HEK293 (cell line): ENCODE measurements at regions not wholly inside any gene's neighbourhood (a gene's known extent, or its start where the extent isn't known, plus 50 kb on each side); places are given as distances from the start of the nearest gene placed in this dataset.

Source experiments
- CTCF ChIA-PET: fragments of 350-600 bp; formaldehyde crosslinking; extraction: SDS; loops from one replicate; lab custom pipeline; 2021; ENCODE audit warnings: antibody characterized with exemption; lab: Yijun Ruan, JAX
- POLR2A ChIA-PET: fragments of 300-600 bp; formaldehyde crosslinking; extraction: SDS; loops from one replicate; lab custom pipeline; 2020; ENCODE audit warnings: antibody characterized with exemption, inconsistent platforms; lab: Yijun Ruan, JAX
- H3K27ac ChIP-seq: fragments of 200-500 bp; sonication (Bioruptor generic); 2 replicates; pipeline ENCODE4 v1.5.1; 2014; ENCODE audit warnings: low read depth, low read length, control low read depth, inconsistent platforms; ENCODE audit errors: extremely low read depth
- H3K36me3 ChIP-seq, 2 experiments: fragments of 200-500 bp in 1 of 2; sonication (Bioruptor generic) in 1 of 2; 1 replicate in 1 of 2; 2 replicates in 1 of 2; pipeline ENCODE4 v1.5.1; 2014 to 2017; ENCODE audit warnings: inconsistent platforms in 2 of 2, low read length in 2 of 2; ENCODE audit not compliant: control insufficient read depth in 2 of 2, insufficient read depth in 1 of 2
- H3K4me1 ChIP-seq: fragments of 200-500 bp; sonication (Bioruptor generic); 2 replicates; pipeline ENCODE4 v1.5.1; 2014; ENCODE audit warnings: mild to moderate bottlenecking, low read length, inconsistent platforms; ENCODE audit not compliant: control insufficient read depth, insufficient read depth
- H3K4me3 ChIP-seq: 2 replicates; pipeline ENCODE4 v1.5.1; 2011; ENCODE audit warnings: low read depth, mild to moderate bottlenecking, control low read depth, low read length, moderate library complexity
- H3K9me3 ChIP-seq: fragments of 200-500 bp; sonication (Bioruptor generic); 2 replicates; pipeline ENCODE4 v1.5.1; 2014; ENCODE audit warnings: low read depth, low read length, inconsistent platforms; ENCODE audit not compliant: control insufficient read depth, insufficient read depth
- KLF1 ChIP-seq: fragments of 450-650 bp; formaldehyde crosslinking; IDR thresholded peaks from 2 replicates; pipeline ENCODE4 v1.5.1; 2016; ENCODE audit warnings: missing biosample characterization, missing genetic modification characterization
- KLF7 ChIP-seq: fragments of 450-650 bp; formaldehyde crosslinking; IDR thresholded peaks from 2 replicates; pipeline ENCODE4 v1.5.1; 2016; ENCODE audit warnings: missing biosample characterization, missing genetic modification characterization, borderline replicate concordance
- KLF8 ChIP-seq: fragments of 450-650 bp; formaldehyde crosslinking; IDR thresholded peaks from 2 replicates; pipeline ENCODE4 v1.5.1; 2016; ENCODE audit warnings: missing biosample characterization, missing genetic modification characterization
- MZF1 ChIP-seq: fragments of 450-650 bp; formaldehyde crosslinking; IDR thresholded peaks from 2 replicates; pipeline ENCODE4 v1.5.1; 2017; ENCODE audit warnings: missing biosample characterization, missing genetic modification characterization, borderline replicate concordance
- RBAK ChIP-seq: fragments of 450-650 bp; formaldehyde crosslinking; IDR thresholded peaks from 2 replicates; pipeline ENCODE4 v1.5.1; 2016; ENCODE audit warnings: missing biosample characterization, missing genetic modification characterization
- SP7 ChIP-seq: fragments of 450-650 bp; formaldehyde crosslinking; IDR thresholded peaks from 2 replicates; pipeline ENCODE4 v1.5.1; 2016; ENCODE audit warnings: missing biosample characterization, missing genetic modification characterization
- TCF7L2 ChIP-seq: IDR thresholded peaks from 2 replicates; pipeline ENCODE4 v1.6.1; 2011; ENCODE audit warnings: low read depth, mild to moderate bottlenecking, inconsistent platforms, low read length, moderate library complexity, borderline replicate concordance
- YY2 ChIP-seq: fragments of 450-650 bp; formaldehyde crosslinking; IDR thresholded peaks from 2 replicates; pipeline ENCODE4 v1.5.1; 2016; ENCODE audit warnings: missing biosample characterization, missing genetic modification characterization
- ZBTB8A ChIP-seq: fragments of 450-650 bp; formaldehyde crosslinking; IDR thresholded peaks from 2 replicates; pipeline ENCODE4 v1.5.1; 2016; ENCODE audit warnings: missing biosample characterization, missing genetic modification characterization
- ZFP41 ChIP-seq: fragments of 450-650 bp; formaldehyde crosslinking; IDR thresholded peaks from 2 replicates; pipeline ENCODE4 v1.5.1; 2016; ENCODE audit warnings: missing biosample characterization, missing genetic modification characterization, borderline replicate concordance
- ZIC2 ChIP-seq: fragments of 450-650 bp; formaldehyde crosslinking; IDR thresholded peaks from 2 replicates; pipeline ENCODE4 v1.5.1; 2016; ENCODE audit warnings: missing biosample characterization, missing genetic modification characterization
- ZNF121 ChIP-seq: fragments of 450-650 bp; formaldehyde crosslinking; IDR thresholded peaks from 2 replicates; pipeline ENCODE4 v1.5.1; 2016; ENCODE audit warnings: missing biosample characterization, missing genetic modification characterization
- ZNF146 ChIP-seq: fragments of 450-650 bp; formaldehyde crosslinking; IDR thresholded peaks from 2 replicates; pipeline ENCODE4 v1.5.1; 2016; ENCODE audit warnings: missing biosample characterization, missing genetic modification characterization
- ZNF174 ChIP-seq: fragments of 450-650 bp; formaldehyde crosslinking; IDR thresholded peaks from 2 replicates; pipeline ENCODE4 v1.5.0; 2017; ENCODE audit warnings: missing biosample characterization, mild to moderate bottlenecking, missing genetic modification characterization
- ZNF19 ChIP-seq: fragments of 450-650 bp; formaldehyde crosslinking; IDR thresholded peaks from 2 replicates; pipeline ENCODE4; 2016; ENCODE audit warnings: missing biosample characterization, missing genetic modification characterization, low read depth
- ZNF266 ChIP-seq: fragments of 450-650 bp; formaldehyde crosslinking; IDR thresholded peaks from 2 replicates; pipeline ENCODE4 v1.5.1; 2016; ENCODE audit warnings: missing biosample characterization, missing genetic modification characterization, low read depth
- ZNF302 ChIP-seq: fragments of 450-650 bp; formaldehyde crosslinking; IDR thresholded peaks from 2 replicates; pipeline ENCODE4 v1.5.1; 2016; ENCODE audit warnings: missing biosample characterization, missing genetic modification characterization, low read depth
- ZNF311 ChIP-seq: fragments of 450-650 bp; formaldehyde crosslinking; IDR thresholded peaks from 2 replicates; pipeline ENCODE4 v1.5.1; 2017; ENCODE audit warnings: missing biosample characterization, missing genetic modification characterization, borderline replicate concordance
- ZNF423 ChIP-seq: fragments of 450-650 bp; formaldehyde crosslinking; IDR thresholded peaks from 2 replicates; pipeline ENCODE4 v1.5.1; 2016; ENCODE audit warnings: missing biosample characterization, missing genetic modification characterization
- ZNF514 ChIP-seq: fragments of 450-650 bp; formaldehyde crosslinking; IDR thresholded peaks from 2 replicates; pipeline ENCODE4 v1.5.1; 2016; ENCODE audit warnings: missing biosample characterization, missing genetic modification characterization
- ZNF548 ChIP-seq: fragments of 450-650 bp; formaldehyde crosslinking; IDR thresholded peaks from 2 replicates; pipeline ENCODE4 v1.5.1; 2016; ENCODE audit warnings: missing biosample characterization, missing genetic modification characterization
- ZNF558 ChIP-seq: fragments of 450-650 bp; formaldehyde crosslinking; IDR thresholded peaks from 2 replicates; pipeline ENCODE4 v1.5.1; 2016; ENCODE audit warnings: missing biosample characterization, missing genetic modification characterization
- ZNF624 ChIP-seq: fragments of 450-650 bp; formaldehyde crosslinking; IDR thresholded peaks from 2 replicates; pipeline ENCODE4 v1.5.1; 2017; ENCODE audit warnings: missing biosample characterization, missing genetic modification characterization
- ZNF626 ChIP-seq: fragments of 450-650 bp; sonication (Bioruptor Pico); formaldehyde crosslinking; IDR thresholded peaks from 2 replicates; pipeline ENCODE4 v1.5.1; 2018; ENCODE audit warnings: missing biosample characterization, missing genetic modification characterization, inconsistent platforms
- ZSCAN23 ChIP-seq: fragments of 450-650 bp; formaldehyde crosslinking; IDR thresholded peaks from 2 replicates; pipeline ENCODE4 v1.5.1; 2016; ENCODE audit warnings: missing biosample characterization, missing genetic modification characterization
- TF ChIP-seq, protein P1 (sequence below): fragments of 450-650 bp; formaldehyde crosslinking; IDR thresholded peaks from 2 replicates; pipeline ENCODE4 v1.5.1; 2016; ENCODE audit warnings: missing biosample characterization, missing genetic modification characterization
- TF ChIP-seq, protein P2 (sequence below): fragments of 450-650 bp; formaldehyde crosslinking; IDR thresholded peaks from 2 replicates; pipeline ENCODE4 v1.5.1; 2016; ENCODE audit warnings: missing biosample characterization, missing genetic modification characterization
- TF ChIP-seq, protein P3 (sequence below): fragments of 450-650 bp; formaldehyde crosslinking; IDR thresholded peaks from 2 replicates; pipeline ENCODE4 v1.5.1; 2016; ENCODE audit warnings: missing biosample characterization, missing genetic modification characterization
- TF ChIP-seq, protein P4 (sequence below): fragments of 450-650 bp; formaldehyde crosslinking; IDR thresholded peaks from 2 replicates; pipeline ENCODE4 v1.5.1; 2017; ENCODE audit warnings: missing biosample characterization, mild to moderate bottlenecking, missing genetic modification characterization, moderate library complexity

DNA sequence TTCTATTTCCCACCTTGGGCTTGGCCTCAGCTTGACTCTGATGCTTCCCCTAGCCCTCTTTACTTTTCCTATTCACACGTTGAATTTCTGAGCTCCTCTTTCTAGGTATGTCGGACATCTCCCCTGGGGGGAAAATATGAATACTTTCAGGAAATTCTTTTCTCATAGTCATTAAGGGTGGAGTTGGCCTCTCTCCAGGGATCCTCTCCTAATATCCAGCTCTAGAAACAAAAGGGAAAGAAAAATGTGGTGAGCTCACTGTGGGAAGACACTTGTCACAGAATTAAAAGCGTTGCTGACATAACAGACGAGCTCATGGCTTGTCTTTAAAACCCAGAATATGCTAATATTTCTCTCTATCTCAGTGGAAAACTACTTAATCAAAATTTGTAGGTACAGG lies 132.7 kb upstream of the MEX3C start:
- peaks cover 10% of the 10 kb centered on the region for H3K4me1 ChIP-seq
- H3K9me3 ChIP-seq, result no peaks in the 10 kb centered on the region
- no peak overlapping the region for H3K4me3 ChIP-seq
- no peak overlapping the region for H3K27ac ChIP-seq
- no peaks in the 10 kb centered on the region for H3K36me3 ChIP-seq
- no peak for TF ChIP-seq MZF1 (tag by site-specific recombination)
- no peak for TF ChIP-seq ZNF146 (tag by site-specific recombination)
- TF ChIP-seq ZNF624 (tag by site-specific recombination), result no peak
- TF ChIP-seq TCF7L2, result no peak
- no peak for TF ChIP-seq ZNF423 (tag by site-specific recombination)
- TF ChIP-seq, protein P1, sequence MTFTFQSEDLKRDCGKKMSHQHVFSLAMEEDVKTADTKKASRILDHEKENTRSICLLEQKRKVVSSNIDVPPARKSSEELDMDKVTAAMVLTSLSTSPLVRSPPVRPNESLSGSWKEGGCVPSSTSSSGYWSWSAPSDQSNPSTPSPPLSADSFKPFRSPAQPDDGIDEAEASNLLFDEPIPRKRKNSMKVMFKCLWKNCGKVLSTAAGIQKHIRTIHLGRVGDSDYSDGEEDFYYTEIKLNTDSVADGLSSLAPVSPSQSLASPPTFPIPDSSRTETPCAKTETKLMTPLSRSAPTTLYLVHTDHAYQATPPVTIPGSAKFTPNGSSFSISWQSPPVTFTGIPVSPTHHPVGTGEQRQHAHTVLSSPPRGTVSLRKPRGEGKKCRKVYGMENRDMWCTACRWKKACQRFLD (tag by site-specific recombination), result no peak
- TF ChIP-seq KLF1 (tag by site-specific recombination), result no peak
- TF ChIP-seq, protein P2, sequence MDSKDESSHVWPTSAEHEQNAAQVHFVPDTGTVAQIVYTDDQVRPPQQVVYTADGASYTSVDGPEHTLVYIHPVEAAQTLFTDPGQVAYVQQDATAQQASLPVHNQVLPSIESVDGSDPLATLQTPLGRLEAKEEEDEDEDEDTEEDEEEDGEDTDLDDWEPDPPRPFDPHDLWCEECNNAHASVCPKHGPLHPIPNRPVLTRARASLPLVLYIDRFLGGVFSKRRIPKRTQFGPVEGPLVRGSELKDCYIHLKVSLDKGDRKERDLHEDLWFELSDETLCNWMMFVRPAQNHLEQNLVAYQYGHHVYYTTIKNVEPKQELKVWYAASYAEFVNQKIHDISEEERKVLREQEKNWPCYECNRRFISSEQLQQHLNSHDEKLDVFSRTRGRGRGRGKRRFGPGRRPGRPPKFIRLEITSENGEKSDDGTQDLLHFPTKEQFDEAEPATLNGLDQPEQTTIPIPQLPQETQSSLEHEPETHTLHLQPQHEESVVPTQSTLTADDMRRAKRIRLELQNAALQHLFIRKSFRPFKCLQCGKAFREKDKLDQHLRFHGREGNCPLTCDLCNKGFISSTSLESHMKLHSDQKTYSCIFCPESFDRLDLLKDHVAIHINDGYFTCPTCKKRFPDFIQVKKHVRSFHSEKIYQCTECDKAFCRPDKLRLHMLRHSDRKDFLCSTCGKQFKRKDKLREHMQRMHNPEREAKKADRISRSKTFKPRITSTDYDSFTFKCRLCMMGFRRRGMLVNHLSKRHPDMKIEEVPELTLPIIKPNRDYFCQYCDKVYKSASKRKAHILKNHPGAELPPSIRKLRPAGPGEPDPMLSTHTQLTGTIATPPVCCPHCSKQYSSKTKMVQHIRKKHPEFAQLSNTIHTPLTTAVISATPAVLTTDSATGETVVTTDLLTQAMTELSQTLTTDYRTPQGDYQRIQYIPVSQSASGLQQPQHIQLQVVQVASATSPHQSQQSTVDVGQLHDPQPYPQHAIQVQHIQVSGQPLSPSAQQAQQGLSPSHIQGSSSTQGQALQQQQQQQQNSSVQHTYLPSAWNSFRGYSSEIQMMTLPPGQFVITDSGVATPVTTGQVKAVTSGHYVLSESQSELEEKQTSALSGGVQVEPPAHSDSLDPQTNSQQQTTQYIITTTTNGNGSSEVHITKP (tag by site-specific recombination), result no peak
- no peak for TF ChIP-seq ZNF626 (tag by site-specific recombination)
- TF ChIP-seq ZIC2 (tag by site-specific recombination), result no peak
- TF ChIP-seq RBAK (tag by site-specific recombination), result no peak
- TF ChIP-seq ZNF514 (tag by site-specific recombination), result no peak
- TF ChIP-seq ZBTB8A, result no peak
- TF ChIP-seq YY2 (tag by site-specific recombination), result no peak
- POLR2A ChIA-PET, result interaction anchor here (0.6 to 1.3 kb wide), 3 partner anchors 8 to 132 kb away, joined by 3 to 6 read pairs (median 4); no protein-coding TSS in a partner anchor
- CTCF ChIA-PET, result interaction anchor here (0.7 to 1.4 kb wide), 4 partner anchors 9 to 68 kb away, joined by 3 to 6 read pairs (median 4); no protein-coding TSS in a partner anchor

DNA sequence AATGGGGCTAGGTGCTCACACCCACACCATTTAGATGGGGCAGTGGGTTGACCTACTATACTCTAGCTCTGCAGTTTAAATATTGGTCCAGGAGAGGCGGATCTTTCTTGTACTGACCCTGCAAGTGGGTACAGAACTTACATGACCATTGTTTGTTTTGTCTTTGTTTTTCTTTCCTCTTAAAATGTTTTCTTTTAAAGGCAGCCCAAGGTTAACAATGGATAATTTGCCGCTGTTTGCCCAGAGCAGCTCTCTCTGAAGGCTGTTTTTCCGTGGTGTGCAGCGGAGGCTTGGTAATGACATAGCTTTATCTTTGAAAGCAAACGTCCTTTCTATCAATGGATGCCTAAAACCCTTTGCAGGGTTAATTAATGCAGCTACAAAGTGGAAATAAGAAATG lies 133.3 kb upstream of the MEX3C start:
- H3K27ac ChIP-seq, result no peak overlapping the region
- TF ChIP-seq, protein P3, sequence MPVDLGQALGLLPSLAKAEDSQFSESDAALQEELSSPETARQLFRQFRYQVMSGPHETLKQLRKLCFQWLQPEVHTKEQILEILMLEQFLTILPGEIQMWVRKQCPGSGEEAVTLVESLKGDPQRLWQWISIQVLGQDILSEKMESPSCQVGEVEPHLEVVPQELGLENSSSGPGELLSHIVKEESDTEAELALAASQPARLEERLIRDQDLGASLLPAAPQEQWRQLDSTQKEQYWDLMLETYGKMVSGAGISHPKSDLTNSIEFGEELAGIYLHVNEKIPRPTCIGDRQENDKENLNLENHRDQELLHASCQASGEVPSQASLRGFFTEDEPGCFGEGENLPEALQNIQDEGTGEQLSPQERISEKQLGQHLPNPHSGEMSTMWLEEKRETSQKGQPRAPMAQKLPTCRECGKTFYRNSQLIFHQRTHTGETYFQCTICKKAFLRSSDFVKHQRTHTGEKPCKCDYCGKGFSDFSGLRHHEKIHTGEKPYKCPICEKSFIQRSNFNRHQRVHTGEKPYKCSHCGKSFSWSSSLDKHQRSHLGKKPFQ, result no peak
- TF ChIP-seq ZNF311 (tag by site-specific recombination), result no peak
- no peak for TF ChIP-seq KLF7 (tag by site-specific recombination)
- TF ChIP-seq ZSCAN23 (tag by site-specific recombination), result no peak
- no peak for TF ChIP-seq ZNF548 (tag by site-specific recombination)
- no peak for TF ChIP-seq ZFP41
- TF ChIP-seq, protein P4, sequence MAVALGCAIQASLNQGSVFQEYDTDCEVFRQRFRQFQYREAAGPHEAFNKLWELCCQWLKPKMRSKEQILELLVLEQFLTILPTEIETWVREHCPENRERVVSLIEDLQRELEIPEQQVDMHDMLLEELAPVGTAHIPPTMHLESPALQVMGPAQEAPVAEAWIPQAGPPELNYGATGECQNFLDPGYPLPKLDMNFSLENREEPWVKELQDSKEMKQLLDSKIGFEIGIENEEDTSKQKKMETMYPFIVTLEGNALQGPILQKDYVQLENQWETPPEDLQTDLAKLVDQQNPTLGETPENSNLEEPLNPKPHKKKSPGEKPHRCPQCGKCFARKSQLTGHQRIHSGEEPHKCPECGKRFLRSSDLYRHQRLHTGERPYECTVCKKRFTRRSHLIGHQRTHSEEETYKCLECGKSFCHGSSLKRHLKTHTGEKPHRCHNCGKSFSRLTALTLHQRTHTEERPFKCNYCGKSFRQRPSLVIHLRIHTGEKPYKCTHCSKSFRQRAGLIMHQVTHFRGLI (tag by site-specific recombination), result no peak
- TF ChIP-seq ZNF302 (tag by site-specific recombination), result no peak
- TF ChIP-seq ZNF174 (tag by site-specific recombination), result no peak
- TF ChIP-seq ZNF19 (tag by site-specific recombination), result no peak
- TF ChIP-seq SP7 (tag by site-specific recombination), result no peak
- TF ChIP-seq KLF8 (tag by site-specific recombination), result no peak
- TF ChIP-seq ZNF558 (tag by site-specific recombination), result no peak
- TF ChIP-seq ZNF121 (tag by site-specific recombination), result no peak
- TF ChIP-seq ZNF266 (tag by site-specific recombination), result no peak
- ChIA-PET CTCF (interaction anchor here (0.6 to 1.1 kb wide), 4 partner anchors 9 to 54 kb away, joined by 3 to 6 read pairs (median 4); no protein-coding TSS in a partner anchor), POLR2A (interaction anchor here (0.6 to 1.3 kb wide), 3 partner anchors 9 to 132 kb away, joined by 3 to 6 read pairs (median 4); no protein-coding TSS in a partner anchor)
- H3K36me3 ChIP-seq, result no peaks in the 10 kb centered on the region
- no peak overlapping the region for H3K4me3 ChIP-seq
- peaks cover 10% of the 10 kb centered on the region for H3K4me1 ChIP-seq
- H3K9me3 ChIP-seq, result no peaks in the 10 kb centered on the region
